ENCODE measurements at regions not wholly inside any gene's neighbourhood (a gene's known extent, or its start where the extent isn't known, plus 50 kb on each side); places are given as distances from the start of the nearest gene placed in this dataset.

DNA sequence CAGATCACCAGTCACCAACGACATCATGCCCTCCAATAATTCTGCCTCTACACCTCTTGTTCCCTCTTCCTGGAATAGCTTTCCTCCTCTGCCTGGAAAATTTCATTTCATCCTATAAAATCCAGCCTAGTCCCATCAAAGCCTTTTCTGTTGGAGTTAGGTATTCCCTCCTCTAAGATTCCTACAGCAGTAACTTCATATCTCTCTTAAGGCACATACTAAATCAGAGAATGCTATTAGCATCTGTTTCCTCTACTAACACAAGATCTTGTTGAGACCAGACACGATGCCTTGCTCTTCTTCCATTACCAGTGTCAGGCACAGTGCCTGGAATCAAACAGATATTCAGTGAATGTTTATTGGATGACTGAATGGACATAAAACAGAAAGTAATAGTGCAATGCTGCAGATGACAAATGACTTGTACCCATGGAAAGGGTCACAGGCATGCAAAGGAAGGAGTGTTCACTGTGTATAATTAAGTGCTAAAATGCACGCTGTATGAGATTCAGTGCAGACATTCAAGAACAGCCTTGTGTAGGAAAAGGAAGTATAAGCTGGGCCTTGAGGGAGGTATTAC is 342.0 kb upstream of the ACVR2A start:
- CTCF ChIA-PET = no interaction called here
- Mint-ChIP-seq H3K4me1 (ENCODE audit: low read depth) (peaks cover 38% of the 10 kb centered on the region), H3K27ac (no peak overlapping the region), H3K27me3 (no peaks in the 10 kb centered on the region), H3K4me3 (no peak overlapping the region), H3K9me3 (no peaks in the 10 kb centered on the region), H3K36me3 (no peaks in the 10 kb centered on the region)
- intact Hi-C loops (cut with micrococcal nuclease) = loop anchor here (5.0 kb wide), 1 partner anchor 344 kb away; the partner anchor contains the start of gene ACVR2A
- DNase-seq = no peak
- POLR2A ChIA-PET = no interaction called here

DNA sequence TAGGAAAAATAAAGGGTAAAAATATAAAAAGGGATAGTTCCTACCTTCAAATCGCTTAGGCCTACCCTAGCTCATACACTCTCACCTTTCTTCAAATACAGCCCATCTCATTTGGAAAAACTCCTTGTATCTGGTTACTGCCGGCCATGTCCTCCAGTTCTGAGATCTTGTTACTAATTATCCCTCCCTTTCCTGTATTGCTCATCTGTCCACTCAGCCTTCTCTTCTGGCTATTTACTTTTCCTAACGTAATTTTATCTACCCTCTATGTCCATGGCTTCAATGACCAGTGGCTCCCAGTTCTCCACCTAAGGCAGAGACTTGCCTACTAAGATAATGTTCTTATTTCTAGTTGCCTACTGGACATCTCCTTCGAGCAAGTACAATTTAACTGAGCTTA is 342.9 kb upstream of the ACVR2A start:
- ChIA-PET POLR2A (no interaction called here), CTCF (no interaction called here)
- no peak for DNase-seq
- no peak overlapping the region for H3K27ac Mint-ChIP-seq
- no peak overlapping the region for H3K4me3 Mint-ChIP-seq
- intact Hi-C loops (cut with micrococcal nuclease) = loop anchor here (5.0 kb wide), 1 partner anchor 345 kb away; the partner anchor contains the start of gene ACVR2A
- no peaks in the 10 kb centered on the region for H3K36me3 Mint-ChIP-seq
- no peaks in the 10 kb centered on the region for H3K9me3 Mint-ChIP-seq
- H3K4me1 Mint-ChIP-seq (ENCODE audit: low read depth) = peaks cover 41% of the 10 kb centered on the region
- H3K27me3 Mint-ChIP-seq = no peaks in the 10 kb centered on the region

DNA sequence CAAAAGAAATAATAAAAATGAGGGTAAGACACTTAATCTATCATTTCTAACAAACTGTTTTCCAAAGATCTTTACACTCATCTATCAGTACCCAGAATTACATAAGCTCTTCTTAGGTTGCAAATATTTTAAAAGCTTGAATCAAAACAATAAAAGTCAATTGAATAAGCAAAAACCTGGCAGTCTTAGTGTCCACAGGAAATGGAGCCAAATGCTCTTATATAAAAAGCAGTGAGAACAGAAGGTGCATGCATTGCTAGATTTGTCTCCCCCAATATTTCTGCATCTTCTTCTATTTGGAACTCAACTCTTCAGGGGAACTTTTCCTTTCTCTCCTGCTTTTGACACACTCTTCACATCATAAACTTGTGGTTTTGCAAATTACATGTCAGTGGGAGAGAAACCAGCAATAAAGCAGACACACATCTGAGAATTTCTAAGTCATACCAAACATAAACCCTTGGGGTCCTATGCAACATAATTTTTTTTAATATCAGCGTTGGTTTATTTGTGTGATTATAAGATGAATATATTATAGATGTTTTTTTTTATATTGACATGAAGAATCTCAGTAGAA is 343.9 kb upstream of the ACVR2A start:
- Mint-ChIP-seq H3K27me3 (no peaks in the 10 kb centered on the region), H3K27ac (no peak overlapping the region), H3K36me3 (no peaks in the 10 kb centered on the region), H3K4me1 (ENCODE audit: low read depth) (peaks cover 43% of the 10 kb centered on the region), H3K4me3 (no peak overlapping the region), H3K9me3 (no peaks in the 10 kb centered on the region)
- POLR2A ChIA-PET = no interaction called here
- CTCF ChIA-PET = interaction anchor here (0.7 kb wide), 1 partner anchor 843 kb away, joined by 3 read pairs; no protein-coding TSS in a partner anchor
- no peak for DNase-seq
- intact Hi-C loops (cut with micrococcal nuclease) = loop anchor here (5.0 kb wide), 1 partner anchor 346 kb away; the partner anchor contains the start of gene ACVR2A

DNA sequence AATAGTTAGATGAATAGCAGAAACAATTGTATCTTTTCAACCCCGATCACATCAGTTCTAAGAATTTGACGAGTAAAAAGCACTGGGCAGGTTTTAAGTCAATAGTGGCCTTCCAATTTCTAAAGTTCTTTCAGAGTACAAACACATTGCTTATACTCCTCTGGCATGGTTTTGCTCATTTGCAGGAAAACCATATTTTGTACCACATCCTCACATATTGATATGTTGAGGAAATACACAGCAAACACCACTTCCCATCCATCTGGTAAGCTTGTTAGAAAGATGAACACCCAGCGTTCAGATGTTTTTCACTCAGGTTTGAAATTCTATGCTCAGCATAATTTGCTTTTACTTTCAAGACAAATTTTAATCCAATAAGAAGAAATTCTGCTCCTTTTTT is 344.6 kb upstream of the ACVR2A start:
- no peak for DNase-seq
- Mint-ChIP-seq H3K4me1 (ENCODE audit: low read depth) (peaks cover 43% of the 10 kb centered on the region), H3K36me3 (no peaks in the 10 kb centered on the region), H3K27me3 (no peaks in the 10 kb centered on the region), H3K9me3 (no peaks in the 10 kb centered on the region), H3K27ac (peak overlapping the region; percentile 64), H3K4me3 (peak overlapping the region; percentile 6)
- intact Hi-C loops (cut with micrococcal nuclease) = loop anchor here (5.0 kb wide), 1 partner anchor 347 kb away; the partner anchor contains the start of gene ACVR2A
- POLR2A ChIA-PET = no interaction called here
- CTCF ChIA-PET = interaction anchor here (0.7 kb wide), 1 partner anchor 842 kb away, joined by 3 read pairs; no protein-coding TSS in a partner anchor

DNA sequence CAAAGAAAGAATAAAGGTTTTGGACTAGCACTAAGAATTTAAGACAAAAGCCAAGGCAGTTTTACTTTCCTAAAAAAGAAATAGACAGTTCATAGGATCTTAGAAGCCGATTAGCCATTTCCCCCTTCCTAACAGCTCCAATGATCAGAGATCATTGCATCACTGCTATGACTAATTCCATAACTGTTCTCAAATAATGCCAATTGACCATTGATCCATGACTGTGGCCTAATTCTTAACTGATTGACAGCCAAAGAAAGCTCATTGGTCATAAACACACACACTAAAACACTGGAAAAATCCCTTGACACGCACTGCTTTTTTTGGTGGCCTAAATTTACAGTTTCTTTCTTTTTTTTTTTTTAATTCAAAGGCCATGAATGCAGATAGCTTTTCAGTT is 345.0 kb upstream of the ACVR2A start:
- POLR2A ChIA-PET = no interaction called here
- H3K36me3 Mint-ChIP-seq = no peaks in the 10 kb centered on the region
- H3K9me3 Mint-ChIP-seq = no peaks in the 10 kb centered on the region
- H3K27ac Mint-ChIP-seq = peak overlapping the region; percentile 64
- no peak for DNase-seq
- H3K27me3 Mint-ChIP-seq = no peaks in the 10 kb centered on the region
- peak overlapping the region; percentile 6 for H3K4me3 Mint-ChIP-seq
- CTCF ChIA-PET = no interaction called here
- intact Hi-C loops (cut with micrococcal nuclease) = loop anchor here (5.0 kb wide), 1 partner anchor 348 kb away; the partner anchor contains the start of gene ACVR2A
- peaks cover 43% of the 10 kb centered on the region for H3K4me1 Mint-ChIP-seq (ENCODE audit: low read depth)

DNA sequence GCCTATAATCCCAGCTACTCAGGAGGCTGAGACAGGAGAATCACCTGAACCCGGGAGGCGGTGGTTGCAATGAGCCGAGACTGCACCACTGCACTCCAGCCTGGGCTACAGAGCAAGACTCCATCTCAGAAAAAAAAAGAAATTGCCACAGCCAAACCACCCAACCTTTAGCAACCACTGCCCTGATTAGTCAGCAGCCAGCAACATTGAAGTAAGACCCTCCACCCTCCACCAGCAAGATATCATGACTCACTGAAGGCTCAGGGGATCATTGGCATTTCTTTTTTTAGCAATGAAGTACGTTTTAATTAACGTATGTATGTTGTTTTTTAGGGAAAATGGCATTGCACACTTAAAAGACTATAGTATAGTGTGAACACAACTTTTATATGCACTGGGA is 349.1 kb upstream of the ACVR2A start:
- ChIA-PET POLR2A (no interaction called here), CTCF (no interaction called here)
- intact Hi-C loops (cut with micrococcal nuclease) = no loop called here
- no peak for DNase-seq
- H3K27me3 Mint-ChIP-seq = no peaks in the 10 kb centered on the region
- H3K36me3 Mint-ChIP-seq = no peaks in the 10 kb centered on the region
- no peaks in the 10 kb centered on the region for H3K9me3 Mint-ChIP-seq
- H3K4me3 Mint-ChIP-seq = no peak overlapping the region
- H3K27ac Mint-ChIP-seq = no peak overlapping the region
- peaks cover 40% of the 10 kb centered on the region for H3K4me1 Mint-ChIP-seq (ENCODE audit: low read depth)

DNA sequence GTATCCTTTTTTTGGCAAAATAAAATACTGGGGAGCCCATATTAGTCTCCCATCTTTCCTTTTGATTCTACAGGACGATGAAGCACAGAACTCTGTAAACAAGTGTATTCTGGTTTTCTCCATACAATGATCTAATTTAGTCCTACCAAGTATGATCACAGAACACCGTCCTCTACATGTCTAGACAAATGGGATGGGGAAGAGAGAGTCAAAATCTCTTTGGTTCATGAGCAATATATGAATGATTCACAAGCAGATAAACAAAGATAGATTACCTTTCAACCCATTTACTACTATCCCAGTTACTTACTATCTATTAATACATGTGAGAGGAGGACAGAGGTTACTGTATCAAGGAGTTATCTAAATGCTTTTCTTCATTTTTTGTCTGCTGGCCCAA is 352.4 kb upstream of the ACVR2A start:
- H3K27ac Mint-ChIP-seq = no peak overlapping the region
- H3K36me3 Mint-ChIP-seq = no peaks in the 10 kb centered on the region
- DNase-seq = no peak
- no peaks in the 10 kb centered on the region for H3K9me3 Mint-ChIP-seq
- H3K27me3 Mint-ChIP-seq = no peaks in the 10 kb centered on the region
- CTCF ChIA-PET = no interaction called here
- H3K4me1 Mint-ChIP-seq (ENCODE audit: low read depth) = peaks cover 34% of the 10 kb centered on the region
- POLR2A ChIA-PET = no interaction called here
- intact Hi-C loops (cut with micrococcal nuclease) = loop anchor here (5.0 kb wide), 1 partner anchor 140 kb away; no protein-coding TSS in a partner anchor
- H3K4me3 Mint-ChIP-seq = no peak overlapping the region

DNA sequence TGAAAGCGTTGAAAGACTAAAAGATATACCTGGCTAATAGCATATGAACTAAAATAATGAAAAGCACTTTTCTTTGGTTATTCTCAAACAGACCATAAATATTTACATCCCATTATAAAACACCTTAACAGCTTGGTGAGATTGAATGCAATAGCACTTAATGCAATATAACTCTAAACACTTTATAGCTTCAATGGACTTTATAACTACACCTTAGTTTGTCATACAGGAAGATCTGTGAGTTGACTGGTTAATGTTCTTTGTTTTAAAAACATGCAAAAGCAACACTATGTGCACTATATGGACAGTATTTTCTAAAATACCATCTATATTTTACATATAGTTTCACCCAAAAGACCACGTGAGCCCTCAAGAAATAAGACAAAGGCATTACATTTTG is 353.3 kb upstream of the ACVR2A start:
- Mint-ChIP-seq H3K4me1 (ENCODE audit: low read depth) (peaks cover 28% of the 10 kb centered on the region), H3K4me3 (no peak overlapping the region), H3K27me3 (no peaks in the 10 kb centered on the region), H3K9me3 (no peaks in the 10 kb centered on the region), H3K36me3 (no peaks in the 10 kb centered on the region), H3K27ac (no peak overlapping the region)
- DNase-seq = no peak
- ChIA-PET CTCF (no interaction called here), POLR2A (no interaction called here)
- intact Hi-C loops (cut with micrococcal nuclease) = loop anchor here (5.0 kb wide), 1 partner anchor 141 kb away; no protein-coding TSS in a partner anchor

DNA sequence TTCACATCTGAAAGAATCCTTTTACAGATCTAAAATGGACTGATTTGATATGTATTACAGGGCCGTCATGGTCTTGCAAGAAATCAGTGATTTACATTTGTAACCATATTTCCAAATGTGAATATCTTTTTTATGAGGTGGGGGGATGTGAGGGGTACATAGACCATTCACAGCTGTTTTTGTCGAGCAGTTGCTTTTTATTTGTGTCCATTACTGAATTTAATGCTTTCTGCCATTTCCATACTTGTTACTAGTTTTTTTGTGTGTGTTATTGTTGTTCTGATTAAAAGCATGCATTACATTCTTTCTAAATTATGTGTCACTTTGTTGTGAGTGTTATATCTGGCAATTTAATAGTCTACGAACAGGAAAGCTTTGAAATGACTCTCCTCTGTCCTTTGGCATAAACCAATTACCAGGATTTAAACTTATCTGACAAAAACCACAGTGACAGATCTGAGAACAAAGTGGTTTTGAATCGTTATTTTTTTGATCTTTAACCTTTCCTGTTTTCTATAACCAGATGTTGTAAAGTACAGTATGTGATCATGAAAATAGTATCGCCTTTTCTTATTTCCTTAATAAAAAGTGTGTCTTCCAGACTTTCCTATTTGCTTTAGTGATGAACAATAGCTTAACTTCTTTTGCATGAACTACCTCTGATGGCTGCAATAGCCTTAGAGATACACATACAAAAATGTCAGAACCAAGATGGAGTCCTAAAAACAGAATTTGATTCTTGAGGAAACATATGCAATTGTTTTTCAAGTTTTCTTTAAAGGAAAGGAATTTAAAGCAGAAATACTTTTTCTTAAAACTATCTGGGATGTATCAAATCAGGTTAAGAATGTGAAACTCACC is 354.2 kb upstream of the ACVR2A start:
- H3K4me1 Mint-ChIP-seq (ENCODE audit: low read depth) = peaks cover 28% of the 10 kb centered on the region
- no peaks in the 10 kb centered on the region for H3K36me3 Mint-ChIP-seq
- no peak overlapping the region for H3K27ac Mint-ChIP-seq
- DNase-seq = no peak
- H3K27me3 Mint-ChIP-seq = no peaks in the 10 kb centered on the region
- ChIA-PET CTCF (no interaction called here), POLR2A (no interaction called here)
- H3K4me3 Mint-ChIP-seq = no peak overlapping the region
- H3K9me3 Mint-ChIP-seq = no peaks in the 10 kb centered on the region
- intact Hi-C loops (cut with micrococcal nuclease) = loop anchor here (5.0 kb wide), 1 partner anchor 142 kb away; no protein-coding TSS in a partner anchor

DNA sequence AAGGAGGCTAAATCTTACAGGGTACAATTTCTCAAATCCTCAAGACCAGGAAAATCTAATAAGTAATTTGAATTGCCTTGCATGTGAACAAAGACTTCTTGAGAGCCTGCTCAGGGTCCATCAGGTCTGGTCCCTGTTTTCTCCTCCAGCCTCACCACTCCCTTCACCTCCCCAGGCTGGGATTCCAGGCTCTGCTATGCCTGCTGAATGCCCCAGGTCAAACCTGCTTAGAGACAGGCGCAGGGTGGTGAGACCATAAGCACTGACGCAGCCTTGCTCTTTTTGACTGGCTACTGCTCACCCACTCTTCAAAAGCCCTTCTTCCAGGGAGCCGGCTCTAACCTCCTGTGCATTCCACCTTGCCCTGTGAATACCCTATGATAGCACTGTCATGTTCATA is 356.4 kb upstream of the ACVR2A start:
- ChIA-PET CTCF (no interaction called here), POLR2A (no interaction called here)
- Mint-ChIP-seq H3K27me3 (no peaks in the 10 kb centered on the region), H3K36me3 (no peaks in the 10 kb centered on the region), H3K27ac (no peak overlapping the region), H3K4me1 (ENCODE audit: low read depth) (peaks cover 30% of the 10 kb centered on the region), H3K4me3 (no peak overlapping the region), H3K9me3 (no peaks in the 10 kb centered on the region)
- no peak for DNase-seq
- intact Hi-C loops (cut with micrococcal nuclease) = no loop called here

DNA sequence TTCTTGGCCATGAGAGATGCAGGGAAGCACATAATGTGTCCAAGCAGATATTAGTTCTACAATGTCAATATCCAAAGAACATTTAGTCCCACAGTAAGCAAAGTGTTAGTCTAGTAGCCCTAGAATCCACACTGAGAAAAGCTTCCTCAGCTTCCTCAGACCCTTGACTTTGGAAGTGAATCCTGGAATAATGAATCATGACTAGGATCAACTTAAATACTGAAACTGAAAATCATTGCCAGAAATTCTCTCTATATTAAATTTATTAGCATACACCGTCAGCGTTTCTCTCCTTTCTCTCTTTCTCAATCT is 356.9 kb upstream of the ACVR2A start:
- ChIA-PET POLR2A (no interaction called here), CTCF (no interaction called here)
- no peak for DNase-seq
- Mint-ChIP-seq H3K27me3 (no peaks in the 10 kb centered on the region), H3K27ac (no peak overlapping the region), H3K36me3 (no peaks in the 10 kb centered on the region), H3K4me3 (no peak overlapping the region), H3K9me3 (no peaks in the 10 kb centered on the region), H3K4me1 (ENCODE audit: low read depth) (peaks cover 30% of the 10 kb centered on the region)
- intact Hi-C loops (cut with micrococcal nuclease) = no loop called here

DNA sequence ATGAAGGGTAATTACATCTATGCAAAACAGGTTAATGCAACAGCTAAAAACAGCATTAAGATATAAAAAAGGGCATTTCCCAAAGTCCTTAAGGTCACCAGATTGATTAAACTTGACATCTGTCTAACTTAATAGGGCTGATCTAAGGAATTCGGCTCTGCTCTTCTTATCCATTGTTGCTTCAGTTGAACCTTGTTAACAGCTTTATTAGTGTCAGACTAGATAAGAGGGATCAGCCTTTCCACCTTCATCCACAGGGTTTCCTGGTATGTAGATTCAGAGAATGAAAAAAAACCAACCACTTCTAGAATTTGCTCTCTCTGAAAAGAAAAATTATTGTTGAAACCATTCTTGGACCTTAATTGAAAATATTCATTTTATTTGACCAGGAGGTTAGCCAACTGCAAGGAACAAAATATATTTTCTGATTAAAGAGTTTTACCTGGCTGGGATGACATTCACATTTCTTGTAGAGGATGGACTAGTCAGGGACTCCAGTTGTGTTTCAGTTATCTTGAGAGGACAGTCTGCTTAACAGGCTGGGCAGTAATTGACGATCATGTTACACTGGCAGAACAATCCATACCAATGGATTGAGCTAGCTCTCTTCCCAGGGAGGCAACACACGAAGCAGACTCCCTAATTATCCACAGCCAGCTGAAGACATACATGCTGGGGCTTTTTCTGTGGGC is 357.4 kb upstream of the ACVR2A start:
- no peak overlapping the region for H3K27ac Mint-ChIP-seq
- H3K36me3 Mint-ChIP-seq = no peaks in the 10 kb centered on the region
- no peaks in the 10 kb centered on the region for H3K9me3 Mint-ChIP-seq
- no peak for DNase-seq
- H3K4me1 Mint-ChIP-seq (ENCODE audit: low read depth) = peaks cover 28% of the 10 kb centered on the region
- POLR2A ChIA-PET = no interaction called here
- CTCF ChIA-PET = no interaction called here
- H3K4me3 Mint-ChIP-seq = no peak overlapping the region
- intact Hi-C loops (cut with micrococcal nuclease) = no loop called here
- no peaks in the 10 kb centered on the region for H3K27me3 Mint-ChIP-seq
